ENCODE measurements at regions not wholly inside any gene's neighbourhood (a gene's known extent, or its start where the extent isn't known, plus 50 kb on each side); places are given as distances from the start of the nearest gene placed in this dataset.
"Not testable (repeated sequence)": the region's sequence is repeated elsewhere in the genome, so short reads cannot be mapped to it uniquely, and the experiment has no call there.

GRCh38 chr2:183849826-183850225 lies 725.6 kb downstream of the NUP35 start:
- H3K27me3 Mint-ChIP-seq; H3K9me3 ChIP-seq (ENCODE audit: control insufficient read depth in 2 of 3, low read length in 3 of 3); POLR2A ChIA-PET; CTCF ChIA-PET; H3K4me3 Mint-ChIP-seq; H3K36me3 ChIP-seq (ENCODE audit: control insufficient read depth in 2 of 3, insufficient read depth in 3 of 3, low read length in 3 of 3); DNase-seq; ATAC-seq; H3K4me1 ChIP-seq (ENCODE audit: control insufficient read depth in 2 of 2, insufficient read depth in 2 of 2, low read length in 2 of 2); H3K36me3 Mint-ChIP-seq; H3K27me3 ChIP-seq (ENCODE audit: control insufficient read depth in 2 of 2, insufficient read depth in 2 of 2, low read length in 2 of 2); H3K27ac Mint-ChIP-seq; H3K27ac ChIP-seq (ENCODE audit: low read depth, low read length); H3K4me3 ChIP-seq (ENCODE audit: low read length); H3K4me1 Mint-ChIP-seq; intact Hi-C loops (cut with micrococcal nuclease): not testable (repeated sequence)
- peaks cover 2 to 28% (median 11%) of the 10 kb centered on the region in 11 donors for H3K9me3 Mint-ChIP-seq

GRCh38 chr2:183859129-183859528 lies 734.9 kb downstream of the NUP35 start:
- no peaks in the 10 kb centered on the region for H3K27me3 Mint-ChIP-seq
- H3K27ac Mint-ChIP-seq, result no peak overlapping the region
- no peak overlapping the region for H3K4me3 Mint-ChIP-seq
- H3K4me1 Mint-ChIP-seq, result no peaks in the 10 kb centered on the region
- H3K36me3 Mint-ChIP-seq, result no peaks in the 10 kb centered on the region
- no peaks in the 10 kb centered on the region for H3K27me3 ChIP-seq (ENCODE audit: control insufficient read depth in 2 of 2, insufficient read depth in 2 of 2, low read length in 2 of 2)
- POLR2A ChIA-PET, result no interaction called here
- H3K9me3 Mint-ChIP-seq, result peaks cover 0 to 31% (median 6%) of the 10 kb centered on the region in 11 donors
- no peak overlapping the region for H3K4me3 ChIP-seq (ENCODE audit: low read length)
- no peak overlapping the region for H3K27ac ChIP-seq (ENCODE audit: low read depth, low read length)
- intact Hi-C loops (cut with micrococcal nuclease), result no loop called here
- H3K9me3 ChIP-seq (ENCODE audit: control insufficient read depth in 2 of 3, low read length in 3 of 3), result no peaks in the 10 kb centered on the region
- no peak for ATAC-seq
- CTCF ChIA-PET, result no interaction called here
- H3K36me3 ChIP-seq (ENCODE audit: control insufficient read depth in 2 of 3, insufficient read depth in 3 of 3, low read length in 3 of 3), result no peaks in the 10 kb centered on the region
- no peak for DNase-seq
- H3K4me1 ChIP-seq (ENCODE audit: control insufficient read depth in 2 of 2, insufficient read depth in 2 of 2, low read length in 2 of 2), result no peaks in the 10 kb centered on the region

GRCh38 chr2:183866666-183867065 lies 731.7 kb upstream of the ZNF804A start:
- CTCF ChIA-PET, result no interaction called here
- intact Hi-C loops (cut with micrococcal nuclease), result no loop called here

GRCh38 chr2:183867206-183867605 lies 731.1 kb upstream of the ZNF804A start:
- Histone ChIP-seq H3K4me3 (ENCODE audit: low read length) (no peak overlapping the region), H3K4me1 (ENCODE audit: control insufficient read depth in 2 of 2, insufficient read depth in 2 of 2, low read length in 2 of 2) (no peaks in the 10 kb centered on the region), H3K9me3 (ENCODE audit: control insufficient read depth in 2 of 3, low read length in 3 of 3) (no peaks in the 10 kb centered on the region), H3K36me3 (ENCODE audit: control insufficient read depth in 2 of 3, insufficient read depth in 3 of 3, low read length in 3 of 3) (no peaks in the 10 kb centered on the region), H3K27me3 (ENCODE audit: control insufficient read depth in 2 of 2, insufficient read depth in 2 of 2, low read length in 2 of 2) (no peaks in the 10 kb centered on the region), H3K27ac (ENCODE audit: low read depth, low read length) (no peak overlapping the region)
- H3K4me1 Mint-ChIP-seq, result no peaks in the 10 kb centered on the region
- intact Hi-C loops (cut with micrococcal nuclease), result no loop called here
- POLR2A ChIA-PET, result no interaction called here
- no peak overlapping the region for H3K27ac Mint-ChIP-seq
- CTCF ChIA-PET, result no interaction called here
- H3K27me3 Mint-ChIP-seq, result no peaks in the 10 kb centered on the region
- no peaks in the 10 kb centered on the region for H3K36me3 Mint-ChIP-seq
- ATAC-seq, result no peak
- H3K9me3 Mint-ChIP-seq, result peaks cover 0 to 6% (median 2%) of the 10 kb centered on the region in 11 donors
- no peak overlapping the region for H3K4me3 Mint-ChIP-seq
- DNase-seq, result no peak

More at GRCh38 chr2:183866666-183867065, 731.7 kb upstream of the ZNF804A start:
- H3K9me3 ChIP-seq (ENCODE audit: control insufficient read depth in 2 of 3, low read length in 3 of 3), result no peaks in the 10 kb centered on the region
- ATAC-seq (no peak), DNase-seq (no peak)
- Mint-ChIP-seq H3K27ac (no peak overlapping the region), H3K9me3 (peaks cover 0 to 6% (median 3%) of the 10 kb centered on the region in 11 donors), H3K36me3 (no peaks in the 10 kb centered on the region), H3K4me3 (no peak overlapping the region), H3K4me1 (no peaks in the 10 kb centered on the region), H3K27me3 (no peaks in the 10 kb centered on the region)
- H3K36me3 ChIP-seq (ENCODE audit: control insufficient read depth in 2 of 3, insufficient read depth in 3 of 3, low read length in 3 of 3), result no peaks in the 10 kb centered on the region
- POLR2A ChIA-PET, result no interaction called here
- H3K4me3 ChIP-seq (ENCODE audit: low read length), result no peak overlapping the region
- no peak overlapping the region for H3K27ac ChIP-seq (ENCODE audit: low read depth, low read length)
- H3K27me3 ChIP-seq (ENCODE audit: control insufficient read depth in 2 of 2, insufficient read depth in 2 of 2, low read length in 2 of 2), result no peaks in the 10 kb centered on the region
- no peaks in the 10 kb centered on the region for H3K4me1 ChIP-seq (ENCODE audit: control insufficient read depth in 2 of 2, insufficient read depth in 2 of 2, low read length in 2 of 2)

GRCh38 chr2:183868153-183868552 lies 730.2 kb upstream of the ZNF804A start:
- CTCF ChIA-PET, result no interaction called here
- Mint-ChIP-seq H3K4me3 (no peak overlapping the region), H3K4me1 (no peaks in the 10 kb centered on the region), H3K27ac (no peak overlapping the region), H3K36me3 (no peaks in the 10 kb centered on the region), H3K27me3 (no peaks in the 10 kb centered on the region), H3K9me3 (peaks cover 0 to 6% (median 3%) of the 10 kb centered on the region in 11 donors)
- no peaks in the 10 kb centered on the region for H3K27me3 ChIP-seq (ENCODE audit: control insufficient read depth in 2 of 2, insufficient read depth in 2 of 2, low read length in 2 of 2)
- H3K36me3 ChIP-seq (ENCODE audit: control insufficient read depth in 2 of 3, insufficient read depth in 3 of 3, low read length in 3 of 3), result no peaks in the 10 kb centered on the region
- H3K27ac ChIP-seq (ENCODE audit: low read depth, low read length), result no peak overlapping the region
- DNase-seq (no peak), ATAC-seq (no peak)
- intact Hi-C loops (cut with micrococcal nuclease), result no loop called here
- H3K4me1 ChIP-seq (ENCODE audit: control insufficient read depth in 2 of 2, insufficient read depth in 2 of 2, low read length in 2 of 2), result no peaks in the 10 kb centered on the region
- POLR2A ChIA-PET, result no interaction called here
- H3K4me3 ChIP-seq (ENCODE audit: low read length), result no peak overlapping the region
- H3K9me3 ChIP-seq (ENCODE audit: control insufficient read depth in 2 of 3, low read length in 3 of 3), result no peaks in the 10 kb centered on the region

- ChIA-PET CTCF (no interaction called here), POLR2A (no interaction called here)
- Histone ChIP-seq H3K4me3 (ENCODE audit: low read length) (no peak overlapping the region), H3K9me3 (ENCODE audit: control insufficient read depth in 2 of 3, low read length in 3 of 3) (no peaks in the 10 kb centered on the region), H3K36me3 (ENCODE audit: control insufficient read depth in 2 of 3, insufficient read depth in 3 of 3, low read length in 3 of 3) (no peaks in the 10 kb centered on the region), H3K4me1 (ENCODE audit: control insufficient read depth in 2 of 2, insufficient read depth in 2 of 2, low read length in 2 of 2) (no peaks in the 10 kb centered on the region), H3K27ac (ENCODE audit: low read depth, low read length) (no peak overlapping the region), H3K27me3 (ENCODE audit: control insufficient read depth in 2 of 2, insufficient read depth in 2 of 2, low read length in 2 of 2) (no peaks in the 10 kb centered on the region)
- H3K4me1 Mint-ChIP-seq, result no peaks in the 10 kb centered on the region
- peaks cover 0 to 7% (median 3%) of the 10 kb centered on the region in 11 donors for H3K9me3 Mint-ChIP-seq
- no peak overlapping the region for H3K27ac Mint-ChIP-seq
- intact Hi-C loops (cut with micrococcal nuclease), result no loop called here
- no peak overlapping the region for H3K4me3 Mint-ChIP-seq
- H3K27me3 Mint-ChIP-seq, result no peaks in the 10 kb centered on the region
- no peaks in the 10 kb centered on the region for H3K36me3 Mint-ChIP-seq
- ATAC-seq, result no peak
- no peak for DNase-seq
Measured at GRCh38 chr2:183868707-183869106, 729.6 kb upstream of the ZNF804A start.

GRCh38 chr2:183872131-183872530 lies 726.2 kb upstream of the ZNF804A start:
- Histone ChIP-seq H3K4me1 (ENCODE audit: control insufficient read depth in 2 of 2, insufficient read depth in 2 of 2, low read length in 2 of 2) (no peaks in the 10 kb centered on the region), H3K36me3 (ENCODE audit: control insufficient read depth in 2 of 3, insufficient read depth in 3 of 3, low read length in 3 of 3) (no peaks in the 10 kb centered on the region), H3K27ac (ENCODE audit: low read depth, low read length) (no peak overlapping the region), H3K27me3 (ENCODE audit: control insufficient read depth in 2 of 2, insufficient read depth in 2 of 2, low read length in 2 of 2) (no peaks in the 10 kb centered on the region), H3K4me3 (ENCODE audit: low read length) (no peak overlapping the region), H3K9me3 (ENCODE audit: control insufficient read depth in 2 of 3, low read length in 3 of 3) (no peaks in the 10 kb centered on the region)
- POLR2A ChIA-PET, result no interaction called here
- H3K27me3 Mint-ChIP-seq, result no peaks in the 10 kb centered on the region
- no peak overlapping the region for H3K27ac Mint-ChIP-seq
- H3K4me1 Mint-ChIP-seq, result no peaks in the 10 kb centered on the region
- DNase-seq, result no peak
- peaks cover 0 to 11% (median 3%) of the 10 kb centered on the region in 11 donors for H3K9me3 Mint-ChIP-seq
- no peak for ATAC-seq
- no peaks in the 10 kb centered on the region for H3K36me3 Mint-ChIP-seq
- no peak overlapping the region for H3K4me3 Mint-ChIP-seq
- intact Hi-C loops (cut with micrococcal nuclease), result no loop called here
- CTCF ChIA-PET, result no interaction called here

All from naive thymus-derived CD4-positive, alpha-beta T cell (primary cell).